Astrocyte (in vitro differentiated cells and primary cell): ENCODE measurements at regions not wholly inside any gene's neighbourhood (a gene's known extent, or its start where the extent isn't known, plus 50 kb on each side); places are given as distances from the start of the nearest gene placed in this dataset.

Source experiments
- DNase-seq: peaks from one replicate; pipeline ENCODE4 v3.0.0-alpha.2; 2010; ENCODE audit warnings: low read depth
- FAIRE-seq: peaks from 2 replicates; lab custom pipeline; 2011; peaks lifted over from hg19 to GRCh38; lab: Jason Lieb, UNC
- H2AFZ ChIP-seq: 2 replicates; pipeline ENCODE4 v1.6.0; 2012; ENCODE audit warnings: low read depth, low read length, inconsistent platforms
- H3K27ac ChIP-seq: 2 replicates; pipeline ENCODE4 v1.5.1; 2011; ENCODE audit warnings: low read depth, low read length, inconsistent platforms
- H3K27me3 ChIP-seq: 2 replicates; pipeline ENCODE4 v1.6.0; 2011; ENCODE audit warnings: low read length, inconsistent platforms; ENCODE audit not compliant: insufficient read depth
- H3K36me3 ChIP-seq: 2 replicates; pipeline ENCODE4 v1.5.1; 2011; ENCODE audit warnings: low read length, inconsistent platforms; ENCODE audit not compliant: insufficient read depth
- H3K4me1 ChIP-seq: 2 replicates; pipeline ENCODE4 v1.5.1; 2011; ENCODE audit warnings: low read length, inconsistent platforms; ENCODE audit not compliant: insufficient read depth
- H3K4me2 ChIP-seq: 2 replicates; pipeline ENCODE4 v1.6.0; 2012; ENCODE audit warnings: low read length, inconsistent platforms
- H3K4me3 ChIP-seq: 2 replicates; pipeline ENCODE4 v1.5.1; 2011; ENCODE audit warnings: low read depth, mild to moderate bottlenecking, low read length, inconsistent platforms; ENCODE audit not compliant: insufficient read depth
- H3K79me2 ChIP-seq: 2 replicates; pipeline ENCODE4 v1.6.0; 2012; ENCODE audit warnings: mild to moderate bottlenecking, low read length, inconsistent platforms; ENCODE audit not compliant: insufficient read depth
- H3K9ac ChIP-seq: 2 replicates; pipeline ENCODE4 v1.6.0; 2012; ENCODE audit warnings: mild to moderate bottlenecking, low read length, inconsistent platforms
- H3K9me3 ChIP-seq: 2 replicates; pipeline ENCODE4 v1.5.1; 2012; ENCODE audit warnings: low read depth, mild to moderate bottlenecking, low read length, inconsistent platforms; ENCODE audit not compliant: insufficient read depth
- H4K20me1 ChIP-seq: 2 replicates; pipeline ENCODE4 v1.6.0; 2012; ENCODE audit warnings: low read length, inconsistent platforms; ENCODE audit not compliant: insufficient read depth
- H3K27ac Mint-ChIP-seq: one replicate; pipeline ENCODE4 v1.8.0; 2021; ENCODE audit warnings: mild to moderate bottlenecking, mixed read lengths; ENCODE audit not compliant: unreplicated experiment
- H3K27me3 Mint-ChIP-seq: one replicate; pipeline ENCODE4 v1.8.0; 2021; ENCODE audit warnings: low read depth, mixed read lengths; ENCODE audit not compliant: unreplicated experiment
- H3K36me3 Mint-ChIP-seq: one replicate; pipeline ENCODE4 v1.8.0; 2021; ENCODE audit warnings: low read depth, mixed read lengths; ENCODE audit not compliant: unreplicated experiment
- H3K4me1 Mint-ChIP-seq: one replicate; pipeline ENCODE4 v1.8.0; 2021; ENCODE audit warnings: low read depth, mixed read lengths; ENCODE audit not compliant: unreplicated experiment
- H3K4me3 Mint-ChIP-seq: one replicate; pipeline ENCODE4 v1.8.0; 2021; ENCODE audit warnings: mild to moderate bottlenecking, moderate library complexity, mixed read lengths; ENCODE audit not compliant: unreplicated experiment
- H3K9me3 Mint-ChIP-seq: one replicate; pipeline ENCODE4 v1.8.0; 2021; ENCODE audit warnings: mild to moderate bottlenecking, mixed read lengths; ENCODE audit not compliant: unreplicated experiment
- EZH2 ChIP-seq: IDR thresholded peaks from 2 replicates; pipeline ENCODE4 v1.6.1; 2012; ENCODE audit warnings: mild to moderate bottlenecking, low read length, inconsistent platforms; ENCODE audit not compliant: insufficient read depth
- TF ChIP-seq, protein P1 (sequence below): IDR thresholded peaks from 2 replicates; pipeline ENCODE4 v1.5.1; 2011; ENCODE audit warnings: low read depth, mild to moderate bottlenecking, inconsistent platforms, low read length, moderate library complexity; ENCODE audit not compliant: insufficient read depth

DNA sequence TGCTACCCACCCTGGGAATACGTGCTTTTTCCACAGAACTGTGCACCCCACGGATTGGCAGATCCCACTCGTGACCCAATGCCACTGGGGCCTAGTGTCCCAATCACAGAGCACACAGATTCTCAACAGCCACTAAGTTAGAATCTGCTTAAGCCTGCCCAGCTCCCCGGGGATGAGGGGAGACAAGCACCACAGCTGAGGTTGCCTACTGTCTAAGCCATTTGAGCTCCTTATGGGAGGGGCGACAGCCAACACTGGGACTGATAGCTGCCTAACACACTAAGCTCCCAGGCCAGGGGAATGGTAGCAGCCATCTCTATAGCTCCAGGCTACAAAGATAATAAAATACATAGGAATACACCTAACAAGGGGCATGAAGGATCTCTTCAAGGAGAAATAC, 93.5 kb upstream of the GUCY1A1 start:
- H3K27me3 ChIP-seq: no peaks in the 10 kb centered on the region
- H3K9ac ChIP-seq: no peak overlapping the region
- H3K79me2 ChIP-seq: no peaks in the 10 kb centered on the region
- Mint-ChIP-seq H3K27ac (no peak overlapping the region), H3K9me3 (peaks cover 9% of the 10 kb centered on the region), H3K36me3 (no peaks in the 10 kb centered on the region), H3K27me3 (no peaks in the 10 kb centered on the region), H3K4me3 (no peak overlapping the region), H3K4me1 (peaks cover 5% of the 10 kb centered on the region)
- H3K4me2 ChIP-seq: no peak overlapping the region
- FAIRE-seq (no peak), DNase-seq (no peak)
- no peak overlapping the region for H3K27ac ChIP-seq
- no peaks in the 10 kb centered on the region for H3K36me3 ChIP-seq
- no peaks in the 10 kb centered on the region for H4K20me1 ChIP-seq
- H2AFZ ChIP-seq: no peak overlapping the region
- no peak overlapping the region for H3K4me3 ChIP-seq
- H3K4me1 ChIP-seq: no peaks in the 10 kb centered on the region
- no peaks in the 10 kb centered on the region for H3K9me3 ChIP-seq
- TF ChIP-seq EZH2: no peak
- TF ChIP-seq, protein P1, sequence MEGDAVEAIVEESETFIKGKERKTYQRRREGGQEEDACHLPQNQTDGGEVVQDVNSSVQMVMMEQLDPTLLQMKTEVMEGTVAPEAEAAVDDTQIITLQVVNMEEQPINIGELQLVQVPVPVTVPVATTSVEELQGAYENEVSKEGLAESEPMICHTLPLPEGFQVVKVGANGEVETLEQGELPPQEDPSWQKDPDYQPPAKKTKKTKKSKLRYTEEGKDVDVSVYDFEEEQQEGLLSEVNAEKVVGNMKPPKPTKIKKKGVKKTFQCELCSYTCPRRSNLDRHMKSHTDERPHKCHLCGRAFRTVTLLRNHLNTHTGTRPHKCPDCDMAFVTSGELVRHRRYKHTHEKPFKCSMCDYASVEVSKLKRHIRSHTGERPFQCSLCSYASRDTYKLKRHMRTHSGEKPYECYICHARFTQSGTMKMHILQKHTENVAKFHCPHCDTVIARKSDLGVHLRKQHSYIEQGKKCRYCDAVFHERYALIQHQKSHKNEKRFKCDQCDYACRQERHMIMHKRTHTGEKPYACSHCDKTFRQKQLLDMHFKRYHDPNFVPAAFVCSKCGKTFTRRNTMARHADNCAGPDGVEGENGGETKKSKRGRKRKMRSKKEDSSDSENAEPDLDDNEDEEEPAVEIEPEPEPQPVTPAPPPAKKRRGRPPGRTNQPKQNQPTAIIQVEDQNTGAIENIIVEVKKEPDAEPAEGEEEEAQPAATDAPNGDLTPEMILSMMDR: no peak

DNA sequence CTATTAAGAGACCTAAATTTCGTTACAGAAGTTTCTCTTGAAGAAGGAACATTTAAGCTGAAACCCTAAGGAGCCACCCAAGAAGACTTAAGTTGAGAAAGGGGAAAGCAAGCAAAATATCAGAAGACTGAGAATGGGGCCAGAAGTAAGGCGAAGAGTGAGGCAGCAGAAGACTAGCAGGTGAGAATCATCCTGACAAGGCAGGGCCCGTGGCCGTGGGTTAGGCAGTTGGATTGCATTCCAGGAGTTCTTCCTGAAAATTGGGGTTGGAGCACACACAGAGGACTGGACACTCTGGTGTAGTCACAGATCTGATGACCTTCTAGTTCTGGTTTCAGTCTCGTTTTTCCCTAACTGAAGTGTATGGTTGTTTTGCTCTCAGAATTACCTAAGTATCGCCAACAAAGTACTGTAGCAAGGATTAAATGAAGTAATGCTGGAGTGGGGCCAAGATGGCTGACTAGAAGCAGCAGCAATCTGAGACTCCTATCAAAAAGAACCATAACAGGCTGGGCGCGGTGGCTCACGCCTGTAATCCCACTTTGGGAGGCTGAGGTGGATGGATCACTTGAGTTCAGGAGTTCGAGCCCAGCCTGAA, 94.4 kb upstream of the GUCY1A1 start:
- H3K9me3 Mint-ChIP-seq: peaks cover 9% of the 10 kb centered on the region
- no peaks in the 10 kb centered on the region for H4K20me1 ChIP-seq
- no peak overlapping the region for H3K9ac ChIP-seq
- H3K36me3 ChIP-seq: no peaks in the 10 kb centered on the region
- no peak overlapping the region for H3K4me3 ChIP-seq
- no peaks in the 10 kb centered on the region for H3K4me1 ChIP-seq
- no peak for FAIRE-seq
- H3K27ac ChIP-seq: no peak overlapping the region
- TF ChIP-seq, protein P1: no peak
- no peak for TF ChIP-seq EZH2
- DNase-seq: no peak
- peaks cover 5% of the 10 kb centered on the region for H3K4me1 Mint-ChIP-seq
- no peak overlapping the region for H3K4me2 ChIP-seq
- H3K27ac Mint-ChIP-seq: no peak overlapping the region
- no peaks in the 10 kb centered on the region for H3K9me3 ChIP-seq
- no peaks in the 10 kb centered on the region for H3K27me3 Mint-ChIP-seq
- H3K27me3 ChIP-seq: no peaks in the 10 kb centered on the region
- H2AFZ ChIP-seq: no peak overlapping the region
- no peaks in the 10 kb centered on the region for H3K36me3 Mint-ChIP-seq
- H3K4me3 Mint-ChIP-seq: no peak overlapping the region
- no peaks in the 10 kb centered on the region for H3K79me2 ChIP-seq

DNA sequence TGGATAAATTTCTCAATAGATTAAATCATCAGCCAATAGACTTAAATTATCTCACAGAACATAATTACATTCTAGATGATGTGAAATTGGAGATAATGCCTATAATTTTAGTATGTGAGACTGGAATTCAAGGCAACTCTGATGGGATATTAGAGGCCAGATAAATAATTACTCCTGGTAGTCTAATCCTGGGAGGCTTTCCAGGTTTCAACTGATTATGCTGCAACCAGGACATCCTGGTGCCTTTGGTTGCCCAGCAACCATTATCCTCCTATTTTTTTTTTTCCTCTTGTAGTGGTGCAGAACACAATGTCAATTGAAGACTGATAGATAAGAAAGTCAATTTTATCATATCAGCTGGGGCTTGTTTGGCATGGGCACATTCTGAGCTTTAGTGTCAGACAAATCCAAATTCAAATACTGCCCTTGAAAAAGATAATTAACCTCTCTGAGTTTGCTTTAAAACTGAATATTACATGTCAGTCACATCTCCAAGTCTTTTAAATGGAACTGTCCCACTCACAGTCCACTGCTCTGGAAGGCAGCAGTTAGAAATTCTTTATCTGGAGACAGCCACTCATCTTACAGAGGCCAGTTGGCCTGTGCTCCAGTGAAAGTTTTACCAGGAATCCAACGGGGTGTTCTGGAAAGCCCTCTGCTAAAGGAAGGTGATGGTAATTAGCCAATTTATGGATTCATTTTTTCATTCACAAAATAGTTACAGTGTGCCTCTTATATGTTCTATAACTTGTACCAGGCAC, 95.3 kb upstream of the GUCY1A1 start:
- no peak overlapping the region for H3K4me3 Mint-ChIP-seq
- TF ChIP-seq, protein P1: no peak
- TF ChIP-seq EZH2: no peak
- DNase-seq (no peak), FAIRE-seq (no peak)
- no peaks in the 10 kb centered on the region for H3K27me3 ChIP-seq
- no peak overlapping the region for H3K27ac Mint-ChIP-seq
- no peak overlapping the region for H2AFZ ChIP-seq
- H3K4me3 ChIP-seq: no peak overlapping the region
- H3K9me3 Mint-ChIP-seq: peaks cover 7% of the 10 kb centered on the region
- H3K4me1 Mint-ChIP-seq: peaks cover 5% of the 10 kb centered on the region
- no peaks in the 10 kb centered on the region for H3K9me3 ChIP-seq
- H4K20me1 ChIP-seq: no peaks in the 10 kb centered on the region
- H3K36me3 ChIP-seq: no peaks in the 10 kb centered on the region
- no peaks in the 10 kb centered on the region for H3K79me2 ChIP-seq
- no peaks in the 10 kb centered on the region for H3K36me3 Mint-ChIP-seq
- no peaks in the 10 kb centered on the region for H3K27me3 Mint-ChIP-seq
- no peaks in the 10 kb centered on the region for H3K4me1 ChIP-seq
- H3K27ac ChIP-seq: no peak overlapping the region
- no peak overlapping the region for H3K9ac ChIP-seq
- H3K4me2 ChIP-seq: no peak overlapping the region
